Neural cell (in vitro differentiated cells): ENCODE measurements at regions not wholly inside any gene's neighbourhood (a gene's known extent, or its start where the extent isn't known, plus 50 kb on each side); places are given as distances from the start of the nearest gene placed in this dataset.

Source experiments
- H2AFZ ChIP-seq: fragments of 200-600, 300-800 bp; sonication (generic), shearing (Covaris generic); 2 replicates; pipeline ENCODE4 v1.6.0; 2014; ENCODE audit warnings: low read depth, mild to moderate bottlenecking, antibody characterized with exemption, low read length, moderate library complexity
- H3F3A ChIP-seq: fragments of 200-600 bp; shearing (Covaris generic); 2 replicates; pipeline ENCODE4 v1.6.1; 2016; ENCODE audit warnings: mild to moderate bottlenecking, moderate library complexity, mixed read lengths, antibody characterized with exemption, low read length; ENCODE audit not compliant: insufficient read depth, poor library complexity, severe bottlenecking
- H3K27ac ChIP-seq: fragments of 200-600, 300-800 bp; sonication (generic), shearing (Covaris generic); 2 replicates; pipeline ENCODE4 v1.5.1; 2014; ENCODE audit warnings: mild to moderate bottlenecking, low read length, moderate library complexity
- H3K27me3 ChIP-seq: fragments of 300-800, 200-600 bp; sonication (generic), shearing (Covaris generic); 2 replicates; pipeline ENCODE4 v1.6.0; 2014; ENCODE audit warnings: mild to moderate bottlenecking, low read depth, low read length, moderate library complexity; ENCODE audit not compliant: insufficient read depth
- H3K36me3 ChIP-seq: fragments of 300-800, 200-600 bp; sonication (generic), shearing (Covaris generic); 2 replicates; pipeline ENCODE4 v1.5.1; 2014; ENCODE audit warnings: mild to moderate bottlenecking, antibody characterized with exemption, low read length, moderate library complexity; ENCODE audit not compliant: insufficient read depth
- H3K4me2 ChIP-seq: fragments of 300-800, 200-600 bp; sonication (generic), shearing (Covaris generic); 2 replicates; pipeline ENCODE4 v1.6.0; 2014; ENCODE audit warnings: mild to moderate bottlenecking, low read length
- H3K4me3 ChIP-seq: fragments of 300-800, 200-600 bp; sonication (generic), shearing (Covaris generic); 2 replicates; pipeline ENCODE4 v1.5.1; 2014; ENCODE audit warnings: mild to moderate bottlenecking, low read length, moderate library complexity
- H3K79me2 ChIP-seq: fragments of 200-600 bp; shearing (Covaris generic); replicated peaks from 2 replicates; pipeline ENCODE4 v1.6.0; 2014; ENCODE audit warnings: mild to moderate bottlenecking, low read length, moderate library complexity; ENCODE audit not compliant: insufficient read depth
- H3K9ac ChIP-seq: fragments of 300-800, 200-600 bp; sonication (generic), shearing (Covaris generic); 2 replicates; pipeline ENCODE4 v1.6.1; 2016; ENCODE audit warnings: mild to moderate bottlenecking, low read length, mixed read lengths
- H3K9me2 ChIP-seq: fragments of 200-600 bp; shearing (Covaris generic); 2 replicates; pipeline ENCODE4 v1.6.1; 2016; ENCODE audit warnings: mild to moderate bottlenecking, low read length, mixed read lengths; ENCODE audit not compliant: insufficient read depth
- H3K9me3 ChIP-seq: fragments of 200-600, 300-800 bp; sonication (generic), shearing (Covaris generic); 2 replicates; pipeline ENCODE4 v1.6.1; 2016; ENCODE audit warnings: mild to moderate bottlenecking, mixed run types, low read length, moderate library complexity, mixed read lengths
- H4K20me1 ChIP-seq: fragments of 200-600 bp; shearing (Covaris generic); 2 replicates; pipeline ENCODE4 v1.6.1; 2016; ENCODE audit warnings: mild to moderate bottlenecking, mixed run types; ENCODE audit not compliant: insufficient read depth
- CTCF ChIP-seq: fragments of 450-650 bp; IDR thresholded peaks from 2 replicates; pipeline ENCODE4 v1.5.1; 2014; ENCODE audit warnings: antibody characterized with exemption, mild to moderate bottlenecking, moderate library complexity; ENCODE audit not compliant: poor library complexity, severe bottlenecking
- EP300 ChIP-seq: fragments of 450-650 bp; conservative IDR thresholded peaks from 2 replicates; pipeline ENCODE4 v1.6.1; 2014; ENCODE audit warnings: antibody characterized with exemption, mild to moderate bottlenecking, moderate library complexity; ENCODE audit not compliant: poor library complexity, severe bottlenecking
- EZH2 ChIP-seq: fragments of 200-600, 300-800 bp; shearing (Covaris generic), sonication (generic); IDR thresholded peaks from 2 replicates; pipeline ENCODE4 v1.6.1; 2014; ENCODE audit warnings: antibody characterized with exemption, low read length, borderline replicate concordance, mild to moderate bottlenecking; ENCODE audit not compliant: insufficient read depth, poor library complexity, severe bottlenecking
- MXI1 ChIP-seq: fragments of 450-650 bp; conservative IDR thresholded peaks from 2 replicates; pipeline ENCODE4 v1.6.1; 2014; ENCODE audit warnings: antibody characterized with exemption, mild to moderate bottlenecking; ENCODE audit not compliant: poor library complexity, severe bottlenecking
- POLR2AphosphoS5 ChIP-seq: IDR thresholded peaks from 2 replicates; pipeline ENCODE4 v1.6.1; 2012
- RAD21 ChIP-seq: fragments of 450-650 bp; conservative IDR thresholded peaks from 2 replicates; pipeline ENCODE4 v1.6.1; 2014; ENCODE audit warnings: antibody characterized with exemption, mild to moderate bottlenecking, moderate library complexity
- REST ChIP-seq: IDR thresholded peaks from 2 replicates; pipeline ENCODE4 v1.6.1; 2012; ENCODE audit warnings: borderline replicate concordance
- SMC3 ChIP-seq: fragments of 450-650 bp; conservative IDR thresholded peaks from 2 replicates; pipeline ENCODE4 v1.6.1; 2014; ENCODE audit warnings: antibody characterized with exemption, mild to moderate bottlenecking, moderate library complexity; ENCODE audit not compliant: poor library complexity
- TAF1 ChIP-seq: IDR thresholded peaks from 2 replicates; pipeline ENCODE4 v1.6.1; 2012; ENCODE audit warnings: low read depth

DNA sequence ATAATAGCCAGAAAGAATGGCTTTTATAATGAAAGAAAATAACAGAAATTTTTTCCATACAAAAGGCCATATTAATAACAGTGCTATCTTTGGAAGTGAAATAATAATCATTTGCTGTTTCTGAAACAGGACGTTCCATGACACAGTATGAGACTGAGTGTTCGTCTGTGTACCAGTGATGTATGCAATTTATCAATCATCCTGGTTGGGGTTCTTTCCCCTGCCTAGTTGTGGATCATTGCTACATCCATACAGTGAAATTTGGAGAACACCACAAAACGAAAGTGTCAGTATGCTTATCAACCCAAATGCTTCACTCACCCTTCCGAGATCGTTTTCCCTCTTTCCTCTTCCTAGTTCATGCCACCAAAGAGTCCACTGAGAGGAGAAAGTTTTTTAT lies 151.4 kb upstream of the PRDM1 start:
- H3K4me2 ChIP-seq: no peak overlapping the region
- no peak overlapping the region for H3K27ac ChIP-seq
- H3F3A ChIP-seq: no peaks in the 10 kb centered on the region
- no peak overlapping the region for H3K4me3 ChIP-seq
- no peaks in the 10 kb centered on the region for H4K20me1 ChIP-seq
- no peaks in the 10 kb centered on the region for H3K9me2 ChIP-seq
- no peaks in the 10 kb centered on the region for H3K79me2 ChIP-seq
- no peak overlapping the region for H2AFZ ChIP-seq
- H3K9ac ChIP-seq: no peak overlapping the region
- TF ChIP-seq EZH2: no peak
- no peak for TF ChIP-seq SMC3
- no peak for TF ChIP-seq POLR2AphosphoS5
- no peak for TF ChIP-seq CTCF
- TF ChIP-seq RAD21: no peak
- TF ChIP-seq EP300: no peak
- no peak for TF ChIP-seq TAF1
- TF ChIP-seq MXI1: no peak
- no peak for TF ChIP-seq REST
- no peaks in the 10 kb centered on the region for H3K9me3 ChIP-seq
- no peaks in the 10 kb centered on the region for H3K36me3 ChIP-seq
- H3K27me3 ChIP-seq: no peaks in the 10 kb centered on the region

DNA sequence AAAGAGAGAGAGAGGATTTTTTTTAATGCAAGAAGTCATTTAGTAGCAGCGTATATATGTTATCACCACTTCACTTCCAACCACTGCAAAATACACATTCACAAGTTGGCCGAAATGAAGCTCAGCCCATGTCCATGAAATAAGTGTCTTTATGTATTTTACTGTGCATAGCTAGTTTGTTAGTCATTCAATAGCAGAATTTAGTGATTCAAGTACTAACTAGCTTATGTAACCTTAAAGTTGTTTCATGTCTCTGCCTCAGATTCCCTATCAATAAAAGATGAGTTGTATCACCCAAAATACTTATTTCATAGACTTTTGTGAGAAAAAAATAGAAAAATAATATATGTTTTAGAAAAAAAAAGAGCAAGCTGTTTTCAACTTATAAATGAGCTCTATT lies 153.7 kb upstream of the PRDM1 start:
- H3K9me2 ChIP-seq: no peaks in the 10 kb centered on the region
- no peaks in the 10 kb centered on the region for H3K9me3 ChIP-seq
- no peaks in the 10 kb centered on the region for H4K20me1 ChIP-seq
- H3K36me3 ChIP-seq: no peaks in the 10 kb centered on the region
- H3F3A ChIP-seq: no peaks in the 10 kb centered on the region
- no peak for TF ChIP-seq MXI1
- TF ChIP-seq EZH2: no peak
- TF ChIP-seq TAF1: no peak
- no peak for TF ChIP-seq RAD21
- no peak for TF ChIP-seq CTCF
- no peak for TF ChIP-seq POLR2AphosphoS5
- no peak for TF ChIP-seq REST
- TF ChIP-seq SMC3: no peak
- TF ChIP-seq EP300: no peak
- H3K4me3 ChIP-seq: no peak overlapping the region
- H2AFZ ChIP-seq: no peak overlapping the region
- H3K9ac ChIP-seq: no peak overlapping the region
- no peak overlapping the region for H3K4me2 ChIP-seq
- H3K27ac ChIP-seq: no peak overlapping the region
- no peaks in the 10 kb centered on the region for H3K79me2 ChIP-seq
- no peaks in the 10 kb centered on the region for H3K27me3 ChIP-seq
